ENCODE measurements at regions not wholly inside any gene's neighbourhood (a gene's known extent, or its start where the extent isn't known, plus 50 kb on each side); places are given as distances from the start of the nearest gene placed in this dataset.
"Not testable (repeated sequence)": the region's sequence is repeated elsewhere in the genome, so short reads cannot be mapped to it uniquely, and the experiment has no call there.

DNA sequence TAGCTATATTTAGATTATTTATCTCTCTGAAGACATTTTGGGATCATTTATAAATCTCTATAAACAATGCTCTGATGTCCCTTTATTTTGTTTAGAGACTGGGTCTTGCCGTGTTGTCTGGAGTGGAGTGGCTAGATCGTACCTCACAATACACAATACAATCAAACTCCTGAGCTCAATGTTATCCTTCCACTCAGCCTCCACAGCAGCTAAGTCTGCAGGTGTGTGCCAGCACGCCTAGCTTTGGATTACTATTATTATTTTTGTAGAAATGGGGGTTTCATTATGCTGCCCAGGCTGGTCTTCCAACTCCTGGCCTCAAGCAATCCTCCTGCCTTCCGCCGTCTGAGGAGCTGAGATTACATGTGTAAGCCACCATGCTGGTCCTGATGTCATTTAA, 5301.4 kb upstream of the TPTE start:
- not testable (repeated sequence) for TF ChIP-seq EZH2 (IDR thresholded peaks at IDR 0.05)
- TF ChIP-seq, protein P1, sequence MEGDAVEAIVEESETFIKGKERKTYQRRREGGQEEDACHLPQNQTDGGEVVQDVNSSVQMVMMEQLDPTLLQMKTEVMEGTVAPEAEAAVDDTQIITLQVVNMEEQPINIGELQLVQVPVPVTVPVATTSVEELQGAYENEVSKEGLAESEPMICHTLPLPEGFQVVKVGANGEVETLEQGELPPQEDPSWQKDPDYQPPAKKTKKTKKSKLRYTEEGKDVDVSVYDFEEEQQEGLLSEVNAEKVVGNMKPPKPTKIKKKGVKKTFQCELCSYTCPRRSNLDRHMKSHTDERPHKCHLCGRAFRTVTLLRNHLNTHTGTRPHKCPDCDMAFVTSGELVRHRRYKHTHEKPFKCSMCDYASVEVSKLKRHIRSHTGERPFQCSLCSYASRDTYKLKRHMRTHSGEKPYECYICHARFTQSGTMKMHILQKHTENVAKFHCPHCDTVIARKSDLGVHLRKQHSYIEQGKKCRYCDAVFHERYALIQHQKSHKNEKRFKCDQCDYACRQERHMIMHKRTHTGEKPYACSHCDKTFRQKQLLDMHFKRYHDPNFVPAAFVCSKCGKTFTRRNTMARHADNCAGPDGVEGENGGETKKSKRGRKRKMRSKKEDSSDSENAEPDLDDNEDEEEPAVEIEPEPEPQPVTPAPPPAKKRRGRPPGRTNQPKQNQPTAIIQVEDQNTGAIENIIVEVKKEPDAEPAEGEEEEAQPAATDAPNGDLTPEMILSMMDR (IDR thresholded peaks at IDR 0.05): not testable (repeated sequence)

Data from neural progenitor cell (in vitro differentiated cells).